CD4-positive, alpha-beta T cell treated with Interferon alpha-2 for 1 hour (primary cell): ENCODE measurements at regions not wholly inside any gene's neighbourhood (a gene's known extent, or its start where the extent isn't known, plus 50 kb on each side); places are given as distances from the start of the nearest gene placed in this dataset.
A peak's percentile ranks its signal among the peaks of the same experiment; 100 is the strongest.
"Not testable (repeated sequence)": the region's sequence is repeated elsewhere in the genome, so short reads cannot be mapped to it uniquely, and the experiment has no call there.

Experiments used
- DNase-seq, 2 donors: peaks; one replicate each; pipeline ENCODE4 v3.0.0-alpha.2; 2020 to 2022

- no peak for DNase-seq
Measured at GRCh38 chrX:102784550-102784949, 64.0 kb downstream of the GPRASP3 start.

- no peak for DNase-seq
Measured at GRCh38 chrX:102787283-102787682, 66.7 kb downstream of the GPRASP3 start.

- DNase-seq = no peak
Measured at GRCh38 chrX:102808336-102808735, 87.8 kb downstream of the GPRASP3 start.

- not testable (repeated sequence) for DNase-seq
Measured at GRCh38 chrX:102818269-102818668, 97.7 kb downstream of the GPRASP3 start.

GRCh38 chrX:102832661-102833060 is 104.4 kb upstream of the RAB40AL start:
- no peak for DNase-seq

GRCh38 chrX:102833136-102833535 is 103.9 kb upstream of the RAB40AL start:
- DNase-seq = no peak

- DNase-seq = peak in 1 of 2 donors; percentile 19
Measured at GRCh38 chrX:102835504-102836146, 101.4 kb upstream of the RAB40AL start.

GRCh38 chrX:102837847-102838246 is 99.2 kb upstream of the RAB40AL start:
- DNase-seq = no peak

GRCh38 chrX:102840871-102841705 is 96.0 kb upstream of the RAB40AL start:
- no peak for DNase-seq

GRCh38 chrX:102841706-102842003 is 95.4 kb upstream of the RAB40AL start:
- no peak for DNase-seq

- no peak for DNase-seq
Measured at GRCh38 chrX:102845020-102845419, 92.1 kb upstream of the RAB40AL start.

GRCh38 chrX:102846544-102847236 is 90.4 kb upstream of the RAB40AL start:
- DNase-seq = no peak

GRCh38 chrX:102847362-102847761 is 89.7 kb upstream of the RAB40AL start:
- no peak for DNase-seq

GRCh38 chrX:102849396-102849795 is 87.7 kb upstream of the RAB40AL start:
- DNase-seq = no peak

GRCh38 chrX:102858826-102859549 is 78.1 kb upstream of the RAB40AL start:
- not testable (repeated sequence) for DNase-seq

- DNase-seq = no peak
Measured at GRCh38 chrX:102859550-102859871, 77.6 kb upstream of the RAB40AL start.

GRCh38 chrX:102860235-102860634 is 76.8 kb upstream of the RAB40AL start:
- DNase-seq = no peak

- DNase-seq = peak; percentile 72 to 78
Measured at GRCh38 chrX:102863735-102864134, 73.3 kb upstream of the RAB40AL start.

- no peak for DNase-seq
Measured at GRCh38 chrX:102866981-102867656, 70.0 kb upstream of the RAB40AL start.

- DNase-seq = no peak
Measured at GRCh38 chrX:102883491-102883890, 53.6 kb upstream of the RAB40AL start.
